Lung (tissue), 11 donors: ENCODE measurements at regions not wholly inside any gene's neighbourhood (a gene's known extent, or its start where the extent isn't known, plus 50 kb on each side); places are given as distances from the start of the nearest gene placed in this dataset.
A peak's percentile ranks its signal among the peaks of the same experiment; 100 is the strongest.

ENCODE experiments used
- ATAC-seq: fragments of 200-7000 bp; cut with Tn5 transposase; one replicate; pipeline ENCODE4 v1.9.1; 2020; ENCODE audit warnings: moderate number of reproducible peaks; ENCODE audit not compliant: insufficient read depth, low FRiP score
- DNase-seq, 3 donors: peaks; one replicate each; pipeline ENCODE4 v3.0.0-alpha.2; 2013 to 2017
- H3K27ac ChIP-seq, 2 donors: one replicate each; pipeline ENCODE4 v1.5.1; 2013; ENCODE audit warnings: mild to moderate bottlenecking in 2 of 2, moderate library complexity in 2 of 2, control low read depth in 1 of 2, inconsistent platforms in 1 of 2, low read depth in 1 of 2, low read length in 1 of 2
- H3K27me3 ChIP-seq, 3 donors: one replicate each; pipeline ENCODE4 v1.5.1; 2013; ENCODE audit warnings: low read length in 2 of 3; ENCODE audit not compliant: control insufficient read depth in 3 of 3, insufficient read depth in 3 of 3
- H3K36me3 ChIP-seq, 4 donors: one replicate each; pipeline ENCODE4 v1.5.1; 2013; ENCODE audit warnings: low read length in 4 of 4, mild to moderate bottlenecking in 1 of 4, moderate library complexity in 1 of 4; ENCODE audit not compliant: control insufficient read depth in 4 of 4, insufficient read depth in 4 of 4
- H3K4me1 ChIP-seq, 5 donors: one replicate each; pipeline ENCODE4 v1.5.1; 2013; ENCODE audit warnings: low read length in 5 of 5, mild to moderate bottlenecking in 2 of 5, moderate library complexity in 1 of 5; ENCODE audit not compliant: control insufficient read depth in 5 of 5, insufficient read depth in 5 of 5
- H3K4me3 ChIP-seq: one replicate; pipeline ENCODE4 v1.5.1; 2013; ENCODE audit warnings: mild to moderate bottlenecking, control low read depth, moderate library complexity
- H3K9ac ChIP-seq, 2 donors: one replicate each; pipeline ENCODE4 v1.5.1; 2013; ENCODE audit warnings: low read length in 2 of 2, control low read depth in 1 of 2; ENCODE audit not compliant: insufficient read depth in 1 of 2
- H3K9me3 ChIP-seq, 4 donors: one replicate each; pipeline ENCODE4 v1.5.1; 2013; ENCODE audit warnings: low read length in 3 of 4, mild to moderate bottlenecking in 1 of 4, moderate library complexity in 1 of 4; ENCODE audit not compliant: control insufficient read depth in 4 of 4, insufficient read depth in 3 of 4
- WGBS, 2 donors: extraction: QIAGEN DNeasy Blood & Tissue Kit; methylation state at CpG; one replicate each; pipeline ENCODE4 v1.1.7; 2013; 5-methylcytosine and 5-hydroxymethylcytosine counted together
- TF ChIP-seq, protein P1 (sequence below): IDR thresholded peaks from 2 replicates; pipeline ENCODE4 v1.5.1; 2012; ENCODE audit warnings: mild to moderate bottlenecking; ENCODE audit errors: control extremely low read depth, extremely low read depth
- donor health status: control.
- donor health status: control.
- donor health status: Bipolar disorder and iron deficiency.
- donor health status: healthy.
- donor health status: DM: yes; HTN: yes; CAD: no.

- TF ChIP-seq, protein P1, sequence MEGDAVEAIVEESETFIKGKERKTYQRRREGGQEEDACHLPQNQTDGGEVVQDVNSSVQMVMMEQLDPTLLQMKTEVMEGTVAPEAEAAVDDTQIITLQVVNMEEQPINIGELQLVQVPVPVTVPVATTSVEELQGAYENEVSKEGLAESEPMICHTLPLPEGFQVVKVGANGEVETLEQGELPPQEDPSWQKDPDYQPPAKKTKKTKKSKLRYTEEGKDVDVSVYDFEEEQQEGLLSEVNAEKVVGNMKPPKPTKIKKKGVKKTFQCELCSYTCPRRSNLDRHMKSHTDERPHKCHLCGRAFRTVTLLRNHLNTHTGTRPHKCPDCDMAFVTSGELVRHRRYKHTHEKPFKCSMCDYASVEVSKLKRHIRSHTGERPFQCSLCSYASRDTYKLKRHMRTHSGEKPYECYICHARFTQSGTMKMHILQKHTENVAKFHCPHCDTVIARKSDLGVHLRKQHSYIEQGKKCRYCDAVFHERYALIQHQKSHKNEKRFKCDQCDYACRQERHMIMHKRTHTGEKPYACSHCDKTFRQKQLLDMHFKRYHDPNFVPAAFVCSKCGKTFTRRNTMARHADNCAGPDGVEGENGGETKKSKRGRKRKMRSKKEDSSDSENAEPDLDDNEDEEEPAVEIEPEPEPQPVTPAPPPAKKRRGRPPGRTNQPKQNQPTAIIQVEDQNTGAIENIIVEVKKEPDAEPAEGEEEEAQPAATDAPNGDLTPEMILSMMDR: no peak
- no peak overlapping the region for H3K4me3 ChIP-seq
- no peaks in the 10 kb centered on the region for H3K27me3 ChIP-seq
- DNase-seq (peak; percentile 63 to 94 (median 92)), ATAC-seq (no peak)
- H3K4me1 ChIP-seq: peaks cover 0 to 19% (median 5%) of the 10 kb centered on the region in 5 donors
- no peaks in the 10 kb centered on the region for H3K9me3 ChIP-seq
- H3K9ac ChIP-seq: no peak overlapping the region
- 73 to 82% methylated on average over 12 of the region's 12 CpGs for WGBS, 2 donors
- no peaks in the 10 kb centered on the region for H3K36me3 ChIP-seq
- H3K27ac ChIP-seq: peak overlapping the region; percentile 43 to 81
Observed at GRCh38 chr7:28347475-28348318, 64.6 kb upstream of the CREB5 start.

DNA sequence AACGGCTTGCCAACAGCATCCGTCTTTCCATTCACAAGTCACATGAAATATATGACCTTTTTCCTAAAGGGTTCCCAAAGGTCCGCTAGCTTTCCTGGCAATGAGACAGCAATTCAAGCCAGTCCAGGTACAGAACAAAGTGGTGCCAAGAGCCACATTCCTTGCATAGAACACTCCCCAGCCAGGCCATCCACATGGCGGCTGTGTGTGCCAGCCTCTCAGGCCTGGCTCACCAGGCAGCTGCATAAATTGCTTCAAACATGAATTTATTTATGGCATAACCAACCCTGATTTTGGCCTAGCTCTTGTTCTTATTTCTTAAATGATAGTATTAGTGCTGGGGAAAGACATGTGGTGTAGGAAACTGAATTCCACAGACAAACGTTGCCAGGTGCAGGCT is 63.7 kb upstream of the CREB5 start:
- H3K4me3 ChIP-seq: no peak overlapping the region
- no peaks in the 10 kb centered on the region for H3K27me3 ChIP-seq
- no peaks in the 10 kb centered on the region for H3K36me3 ChIP-seq
- peaks cover 0 to 19% (median 5%) of the 10 kb centered on the region in 5 donors for H3K4me1 ChIP-seq
- H3K27ac ChIP-seq: peak overlapping the region in 1 of 2 donors; percentile 38
- ATAC-seq (peak; percentile 54), DNase-seq (no peak)
- no peaks in the 10 kb centered on the region for H3K9me3 ChIP-seq
- H3K9ac ChIP-seq: no peak overlapping the region
- 61 to 82% methylated on average over 5 of the region's 5 CpGs for WGBS, 2 donors
- TF ChIP-seq, protein P1: no peak

- TF ChIP-seq, protein P1: no peak
- DNase-seq (no peak), ATAC-seq (no peak)
- no peaks in the 10 kb centered on the region for H3K27me3 ChIP-seq
- H3K4me1 ChIP-seq: peaks cover 0 to 19% (median 5%) of the 10 kb centered on the region in 5 donors
- no peak overlapping the region for H3K9ac ChIP-seq
- no peak overlapping the region for H3K27ac ChIP-seq
- no peak overlapping the region for H3K4me3 ChIP-seq
- 50 to 96% methylated on average over 1 of the region's 1 CpG for WGBS, 2 donors
- H3K36me3 ChIP-seq: no peaks in the 10 kb centered on the region
- no peaks in the 10 kb centered on the region for H3K9me3 ChIP-seq
Observed at GRCh38 chr7:28349637-28350036, 62.7 kb upstream of the CREB5 start.
